ENCODE measurements at regions not wholly inside any gene's neighbourhood (a gene's known extent, or its start where the extent isn't known, plus 50 kb on each side); places are given as distances from the start of the nearest gene placed in this dataset.

DNA sequence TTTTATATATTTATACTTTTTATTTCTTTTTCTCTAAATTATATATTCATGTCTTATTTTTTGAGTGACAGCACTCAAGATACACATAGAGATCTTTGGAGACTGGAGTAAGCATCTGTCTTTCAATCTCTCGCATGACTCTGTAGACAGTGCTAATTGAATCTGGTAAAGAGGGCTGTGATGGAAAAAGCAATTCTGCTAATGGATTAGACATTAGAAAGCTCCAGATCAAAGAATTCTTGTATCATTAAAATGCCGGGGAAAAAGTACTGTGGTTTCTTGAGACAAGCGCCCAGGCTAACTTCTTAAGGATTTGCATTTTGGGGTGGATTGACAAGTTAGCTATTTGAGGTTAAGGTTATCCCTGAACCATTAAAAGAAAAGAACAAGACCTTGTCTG, 383.1 kb upstream of the TNP1 start:
- H3K9ac ChIP-seq (ENCODE audit: low read depth, low read length) = no peak overlapping the region

DNA sequence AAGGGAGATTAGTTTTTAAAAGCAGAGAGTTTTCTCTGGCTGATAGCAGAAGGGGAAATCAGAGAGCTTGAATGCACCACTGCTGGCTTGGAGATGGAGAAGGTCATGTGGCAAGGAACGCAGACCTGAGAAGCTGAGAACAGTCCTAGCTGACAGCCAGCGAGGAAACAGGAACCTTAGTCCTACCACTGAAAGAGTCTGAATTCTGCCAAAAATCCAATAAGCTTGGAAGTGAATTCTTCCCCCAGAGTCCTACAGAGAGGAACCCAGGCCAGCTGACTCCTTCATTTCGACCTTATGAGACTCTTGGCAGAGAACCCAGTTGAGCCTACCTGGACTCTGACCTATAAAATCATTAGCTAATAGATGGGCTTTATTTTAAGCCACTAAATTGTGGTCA, 371.9 kb upstream of the TNP1 start:
- Histone ChIP-seq H3K27me3 (ENCODE audit: control insufficient read depth, insufficient read depth, low read length) (no peaks in the 10 kb centered on the region), H3K4me1 (ENCODE audit: control insufficient read depth, insufficient read depth, low read length) (no peaks in the 10 kb centered on the region), H3K9ac (ENCODE audit: low read depth, low read length) (no peak overlapping the region), H3K4me3 (ENCODE audit: low read length) (no peak overlapping the region), H3K4me2 (ENCODE audit: low read length) (no peak overlapping the region), H3K9me3 (replicated peaks; ENCODE audit: low read length) (no peaks in the 10 kb centered on the region), H3K36me3 (ENCODE audit: insufficient read depth, low read length) (no peaks in the 10 kb centered on the region)

More for the DNA sequence above, 383.1 kb upstream of the TNP1 start:
- Histone ChIP-seq H3K36me3 (ENCODE audit: insufficient read depth, low read length) (no peaks in the 10 kb centered on the region), H3K9me3 (replicated peaks; ENCODE audit: low read length) (no peaks in the 10 kb centered on the region), H3K4me1 (ENCODE audit: control insufficient read depth, insufficient read depth, low read length) (peaks cover 5% of the 10 kb centered on the region), H3K4me3 (ENCODE audit: low read length) (no peak overlapping the region), H3K4me2 (ENCODE audit: low read length) (no peak overlapping the region), H3K27me3 (ENCODE audit: control insufficient read depth, insufficient read depth, low read length) (peaks cover 8% of the 10 kb centered on the region)

DNA sequence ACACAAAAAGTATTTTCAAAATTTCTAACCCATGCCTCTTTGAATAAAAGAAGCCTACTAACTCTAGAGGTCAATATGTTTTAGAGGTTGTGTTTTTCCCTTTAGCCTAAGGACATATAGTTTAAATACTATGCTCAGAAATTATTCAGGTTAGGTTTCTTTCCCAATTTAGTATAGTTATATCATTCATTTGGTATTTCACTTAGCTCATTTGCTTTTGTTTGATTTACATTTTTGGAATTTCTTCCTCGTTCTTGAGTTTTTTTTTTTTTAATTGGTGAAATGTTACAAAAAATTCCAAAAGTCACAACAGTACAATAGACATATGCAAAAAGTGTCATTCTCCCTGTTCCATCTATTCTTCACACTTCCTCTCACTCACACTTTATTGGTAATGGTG, 371.3 kb upstream of the TNP1 start:
- Histone ChIP-seq H3K4me1 (ENCODE audit: control insufficient read depth, insufficient read depth, low read length) (no peaks in the 10 kb centered on the region), H3K9me3 (replicated peaks; ENCODE audit: low read length) (no peaks in the 10 kb centered on the region), H3K4me3 (ENCODE audit: low read length) (no peak overlapping the region), H3K9ac (ENCODE audit: low read depth, low read length) (no peak overlapping the region), H3K27me3 (ENCODE audit: control insufficient read depth, insufficient read depth, low read length) (no peaks in the 10 kb centered on the region), H3K4me2 (ENCODE audit: low read length) (no peak overlapping the region), H3K36me3 (ENCODE audit: insufficient read depth, low read length) (no peaks in the 10 kb centered on the region)

DNA sequence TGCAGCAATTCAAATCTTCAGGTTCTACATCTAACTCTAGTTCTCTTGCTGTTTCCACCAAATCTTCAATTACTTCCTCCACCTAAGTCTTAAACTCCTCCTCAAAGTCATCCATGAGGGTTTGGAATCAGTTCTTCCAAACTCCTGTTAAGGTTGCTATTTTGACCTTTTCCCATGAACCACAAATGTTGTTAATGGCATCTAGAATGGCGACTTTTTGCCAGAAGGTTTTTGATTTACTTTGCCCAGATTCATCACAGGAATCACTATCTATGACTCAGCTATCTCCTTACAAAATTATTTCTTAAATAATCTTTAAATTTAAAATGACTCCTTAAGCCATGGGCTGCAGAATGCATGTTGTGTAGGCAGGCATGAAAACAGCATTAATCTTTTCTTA, 368.9 kb upstream of the TNP1 start:
- no peaks in the 10 kb centered on the region for H3K27me3 ChIP-seq (ENCODE audit: control insufficient read depth, insufficient read depth, low read length)
- H3K4me1 ChIP-seq (ENCODE audit: control insufficient read depth, insufficient read depth, low read length) = peaks cover 2% of the 10 kb centered on the region
- no peaks in the 10 kb centered on the region for H3K36me3 ChIP-seq (ENCODE audit: insufficient read depth, low read length)
- no peak overlapping the region for H3K9ac ChIP-seq (ENCODE audit: low read depth, low read length)
- H3K4me3 ChIP-seq (ENCODE audit: low read length) = no peak overlapping the region
- no peaks in the 10 kb centered on the region for H3K9me3 ChIP-seq (replicated peaks; ENCODE audit: low read length)
- H3K4me2 ChIP-seq (ENCODE audit: low read length) = no peak overlapping the region

DNA sequence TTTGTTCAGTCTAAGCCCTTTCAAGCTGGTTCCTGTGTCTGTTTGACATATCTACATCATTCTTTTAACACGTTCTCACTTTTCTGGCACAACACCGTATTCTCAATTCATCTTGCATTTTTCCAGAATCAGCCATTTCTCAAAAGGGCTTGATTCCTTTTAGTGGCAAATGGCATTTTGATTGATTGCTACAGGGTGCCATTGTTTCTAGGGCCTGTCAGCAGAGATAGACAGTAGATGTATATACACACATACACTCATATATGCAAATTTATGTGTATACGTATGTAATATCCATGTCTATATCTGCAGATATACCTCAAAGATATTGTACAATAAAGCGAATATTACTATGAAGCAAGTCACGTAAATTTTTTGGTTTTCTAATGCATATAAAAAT, 367.9 kb upstream of the TNP1 start:
- no peak overlapping the region for H3K9ac ChIP-seq (ENCODE audit: low read depth, low read length)
- no peaks in the 10 kb centered on the region for H3K27me3 ChIP-seq (ENCODE audit: control insufficient read depth, insufficient read depth, low read length)
- H3K4me2 ChIP-seq (ENCODE audit: low read length) = no peak overlapping the region
- peaks cover 9% of the 10 kb centered on the region for H3K4me1 ChIP-seq (ENCODE audit: control insufficient read depth, insufficient read depth, low read length)
- H3K4me3 ChIP-seq (ENCODE audit: low read length) = no peak overlapping the region
- no peaks in the 10 kb centered on the region for H3K36me3 ChIP-seq (ENCODE audit: insufficient read depth, low read length)
- H3K9me3 ChIP-seq (replicated peaks; ENCODE audit: low read length) = no peaks in the 10 kb centered on the region

DNA sequence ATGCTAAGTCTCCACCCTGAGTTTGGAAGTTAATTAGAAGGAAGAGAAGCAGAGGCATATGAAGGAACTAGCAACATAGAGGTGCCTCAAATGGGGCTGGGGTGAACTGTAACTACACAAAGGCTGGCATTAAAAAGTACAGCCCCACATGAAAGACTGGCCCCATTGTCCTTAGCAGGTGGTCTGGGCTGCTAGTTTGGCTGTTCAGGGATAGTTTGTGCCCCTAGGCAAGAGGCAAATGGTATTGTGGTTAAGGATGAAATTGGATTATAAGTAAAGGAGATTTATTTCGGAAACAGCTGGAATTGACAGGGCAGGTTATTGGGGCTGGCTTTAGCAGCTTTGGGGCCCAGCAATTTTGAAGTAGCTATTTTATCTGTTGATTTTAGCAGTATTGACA, 365.7 kb upstream of the TNP1 start:
- no peaks in the 10 kb centered on the region for H3K36me3 ChIP-seq (ENCODE audit: insufficient read depth, low read length)
- no peaks in the 10 kb centered on the region for H3K9me3 ChIP-seq (replicated peaks; ENCODE audit: low read length)
- H3K4me2 ChIP-seq (ENCODE audit: low read length) = no peak overlapping the region
- no peaks in the 10 kb centered on the region for H3K27me3 ChIP-seq (ENCODE audit: control insufficient read depth, insufficient read depth, low read length)
- peaks cover 16% of the 10 kb centered on the region for H3K4me1 ChIP-seq (ENCODE audit: control insufficient read depth, insufficient read depth, low read length)
- H3K4me3 ChIP-seq (ENCODE audit: low read length) = no peak overlapping the region
- H3K9ac ChIP-seq (ENCODE audit: low read depth, low read length) = no peak overlapping the region

DNA sequence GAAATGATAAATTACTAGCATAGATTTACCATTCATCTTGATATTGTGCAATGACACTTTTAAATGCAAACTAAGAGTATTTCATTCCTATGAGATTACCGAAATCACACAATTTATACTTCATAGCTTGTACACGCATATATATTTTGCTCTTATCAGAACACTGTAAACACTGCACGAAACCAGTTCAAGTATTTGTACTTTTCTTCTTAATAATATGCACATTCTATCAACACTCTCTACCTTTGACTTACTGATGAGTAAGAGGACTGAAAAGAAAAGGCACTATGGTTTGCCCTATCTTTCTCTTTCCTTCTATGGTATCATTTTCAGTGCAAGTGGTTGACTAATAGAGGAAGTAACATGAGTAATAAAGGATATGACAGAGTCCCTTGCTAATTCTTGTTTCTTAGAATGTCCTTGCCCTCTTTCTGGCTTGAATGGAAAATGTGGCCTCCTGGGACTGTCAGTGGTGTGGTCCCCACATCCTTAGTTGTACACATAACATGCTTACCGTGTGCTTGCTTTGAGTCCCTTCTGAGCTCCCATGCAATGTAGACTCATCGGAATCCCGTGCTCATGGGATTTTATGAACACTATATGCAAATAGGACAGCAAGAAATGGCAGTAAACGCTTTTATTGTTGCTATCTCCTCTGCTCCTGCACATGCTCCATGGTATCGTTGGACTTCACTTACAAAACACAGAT, 363.5 kb upstream of the TNP1 start:
- H3K4me2 ChIP-seq (ENCODE audit: low read length) = peak overlapping the region; percentile 27
- no peak overlapping the region for H3K4me3 ChIP-seq (ENCODE audit: low read length)
- no peaks in the 10 kb centered on the region for H3K9me3 ChIP-seq (replicated peaks; ENCODE audit: low read length)
- no peak overlapping the region for H3K9ac ChIP-seq (ENCODE audit: low read depth, low read length)
- no peaks in the 10 kb centered on the region for H3K36me3 ChIP-seq (ENCODE audit: insufficient read depth, low read length)
- H3K4me1 ChIP-seq (ENCODE audit: control insufficient read depth, insufficient read depth, low read length) = peaks cover 16% of the 10 kb centered on the region
- H3K27me3 ChIP-seq (ENCODE audit: control insufficient read depth, insufficient read depth, low read length) = no peaks in the 10 kb centered on the region

DNA sequence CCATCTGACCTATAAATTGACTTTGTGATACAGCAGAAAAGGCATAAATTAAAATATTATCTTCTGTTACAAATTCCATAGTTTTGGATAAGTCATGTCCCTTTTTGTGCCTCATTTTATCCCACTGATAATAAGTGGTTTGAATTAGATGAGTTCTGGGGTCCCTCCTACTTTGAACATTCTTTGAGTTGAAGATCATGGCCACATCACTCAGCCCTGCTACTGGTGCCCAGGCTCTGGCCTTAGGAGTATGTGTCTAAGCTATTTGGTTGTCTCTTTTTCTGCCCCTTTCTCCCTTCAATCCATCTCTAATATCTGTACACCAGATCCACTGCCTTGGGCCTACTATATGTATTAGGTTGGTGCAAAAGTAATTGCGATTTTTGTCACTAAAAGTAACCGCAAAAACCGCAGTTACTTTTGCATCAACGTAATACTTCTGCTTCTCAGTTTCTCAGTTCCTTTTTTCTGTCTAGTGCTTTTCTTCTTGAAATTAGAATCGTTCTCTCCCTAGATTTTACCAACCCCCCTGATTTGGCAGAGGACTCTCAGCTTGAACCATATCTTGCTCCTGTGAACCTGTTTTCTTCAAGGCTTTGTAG, 362.5 kb upstream of the TNP1 start:
- H3K36me3 ChIP-seq (ENCODE audit: insufficient read depth, low read length) = no peaks in the 10 kb centered on the region
- H3K4me3 ChIP-seq (ENCODE audit: low read length) = no peak overlapping the region
- no peak overlapping the region for H3K9ac ChIP-seq (ENCODE audit: low read depth, low read length)
- no peaks in the 10 kb centered on the region for H3K27me3 ChIP-seq (ENCODE audit: control insufficient read depth, insufficient read depth, low read length)
- no peaks in the 10 kb centered on the region for H3K9me3 ChIP-seq (replicated peaks; ENCODE audit: low read length)
- peaks cover 16% of the 10 kb centered on the region for H3K4me1 ChIP-seq (ENCODE audit: control insufficient read depth, insufficient read depth, low read length)
- H3K4me2 ChIP-seq (ENCODE audit: low read length) = no peak overlapping the region

DNA sequence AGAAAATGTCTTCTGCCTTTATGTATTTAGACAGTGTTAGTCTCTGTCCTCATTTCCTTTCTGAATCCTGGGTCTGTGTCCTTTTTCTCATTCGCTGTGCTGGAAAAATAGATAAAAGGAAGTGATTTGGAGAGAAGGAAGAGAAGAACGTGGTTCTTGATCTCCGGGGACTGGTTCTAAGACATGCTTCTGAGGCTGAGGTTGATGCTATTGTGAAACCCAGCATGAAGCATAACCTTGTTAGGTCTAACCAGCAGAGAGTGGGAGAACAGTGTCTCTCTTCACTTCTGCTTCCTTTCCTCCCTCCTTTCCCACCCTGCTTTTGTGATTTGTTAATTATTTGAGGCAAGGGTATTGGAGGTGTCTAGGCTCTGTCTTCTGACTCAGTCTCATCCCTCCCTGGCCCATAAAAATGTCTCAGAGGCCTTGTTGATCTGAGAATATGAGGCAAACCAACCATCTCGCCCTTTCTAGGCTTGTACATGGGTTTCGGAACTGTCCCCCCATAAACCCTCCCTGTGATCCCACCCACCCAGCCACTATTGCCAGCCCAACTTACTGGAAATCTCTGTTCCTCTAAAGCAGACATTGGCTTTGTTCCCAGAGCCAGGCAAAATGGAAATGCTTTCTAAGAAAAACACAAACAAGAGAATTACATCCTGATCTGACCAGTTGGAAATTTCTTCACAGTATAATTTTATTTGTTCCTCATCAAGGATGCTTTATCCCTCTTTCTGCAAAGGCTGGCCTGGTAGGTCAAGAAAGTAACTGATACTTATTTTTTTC, 360.6 kb upstream of the TNP1 start:
- no peaks in the 10 kb centered on the region for H3K27me3 ChIP-seq (ENCODE audit: control insufficient read depth, insufficient read depth, low read length)
- no peaks in the 10 kb centered on the region for H3K9me3 ChIP-seq (replicated peaks; ENCODE audit: low read length)
- no peak overlapping the region for H3K4me3 ChIP-seq (ENCODE audit: low read length)
- no peak overlapping the region for H3K4me2 ChIP-seq (ENCODE audit: low read length)
- no peak overlapping the region for H3K9ac ChIP-seq (ENCODE audit: low read depth, low read length)
- H3K4me1 ChIP-seq (ENCODE audit: control insufficient read depth, insufficient read depth, low read length) = peaks cover 16% of the 10 kb centered on the region
- no peaks in the 10 kb centered on the region for H3K36me3 ChIP-seq (ENCODE audit: insufficient read depth, low read length)

DNA sequence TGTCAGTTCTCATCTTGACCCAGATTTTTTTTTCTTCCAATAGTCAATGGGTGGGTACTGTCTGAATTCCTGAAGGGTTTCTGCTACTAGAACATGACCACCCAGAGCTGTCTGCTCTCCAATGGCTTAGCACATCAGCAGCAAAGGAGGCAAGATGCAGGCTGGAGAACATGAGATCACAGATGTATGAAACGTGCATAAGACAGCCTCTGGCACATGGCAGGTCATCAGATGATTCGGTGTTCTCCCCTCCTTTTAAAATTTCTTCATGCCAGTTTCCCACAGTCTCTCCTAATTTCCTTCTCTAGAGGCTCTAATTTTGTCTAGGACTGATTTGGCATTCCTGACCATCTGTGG, 359.3 kb upstream of the TNP1 start:
- no peaks in the 10 kb centered on the region for H3K9me3 ChIP-seq (replicated peaks; ENCODE audit: low read length)
- no peaks in the 10 kb centered on the region for H3K36me3 ChIP-seq (ENCODE audit: insufficient read depth, low read length)
- H3K4me3 ChIP-seq (ENCODE audit: low read length) = no peak overlapping the region
- H3K4me1 ChIP-seq (ENCODE audit: control insufficient read depth, insufficient read depth, low read length) = peaks cover 16% of the 10 kb centered on the region
- no peak overlapping the region for H3K9ac ChIP-seq (ENCODE audit: low read depth, low read length)
- no peaks in the 10 kb centered on the region for H3K27me3 ChIP-seq (ENCODE audit: control insufficient read depth, insufficient read depth, low read length)
- H3K4me2 ChIP-seq (ENCODE audit: low read length) = no peak overlapping the region

DNA sequence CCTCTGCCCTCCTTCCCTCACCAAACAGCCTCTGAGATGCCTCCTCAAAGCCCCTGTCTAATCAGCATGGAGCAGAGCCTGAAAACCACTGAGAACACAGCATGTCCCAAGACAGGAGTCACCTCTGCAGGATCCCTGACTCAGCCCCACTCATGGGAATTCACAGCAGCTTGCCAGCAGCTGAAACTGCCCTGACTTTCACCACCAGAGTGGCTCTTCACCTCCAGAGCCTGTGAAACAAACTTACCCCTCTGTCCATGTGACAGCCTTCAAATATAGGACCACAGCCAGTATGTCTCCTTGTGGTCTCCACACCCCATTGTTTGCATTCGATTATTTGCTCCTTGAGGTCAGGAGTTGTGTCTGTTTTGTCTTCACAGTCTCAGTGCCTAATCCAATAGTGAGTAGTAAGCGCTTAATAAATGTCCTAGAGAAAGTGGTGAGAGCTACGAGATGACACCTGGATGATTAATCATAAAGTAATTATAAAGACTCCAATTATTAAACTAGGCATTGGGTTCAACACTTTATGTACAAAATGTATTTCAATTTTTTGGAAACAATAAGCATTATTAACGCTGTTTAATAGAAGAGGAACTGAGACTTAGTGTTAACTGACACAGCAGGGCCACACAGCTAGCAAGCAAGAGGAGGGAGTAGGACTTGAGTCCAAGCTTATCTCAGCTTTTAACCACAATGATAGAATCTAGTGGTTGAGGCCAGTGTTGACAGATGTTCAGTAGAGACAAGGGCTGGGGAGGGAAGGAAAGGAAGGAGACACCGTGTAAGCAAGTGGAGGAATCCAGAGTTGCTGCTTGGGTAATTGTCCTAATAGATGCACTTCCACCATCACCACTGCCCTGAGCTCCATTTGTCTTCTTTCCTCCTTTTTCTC, 358.7 kb upstream of the TNP1 start:
- Histone ChIP-seq H3K4me1 (ENCODE audit: control insufficient read depth, insufficient read depth, low read length) (peaks cover 12% of the 10 kb centered on the region), H3K4me3 (ENCODE audit: low read length) (no peak overlapping the region), H3K4me2 (ENCODE audit: low read length) (no peak overlapping the region), H3K9me3 (replicated peaks; ENCODE audit: low read length) (no peaks in the 10 kb centered on the region), H3K27me3 (ENCODE audit: control insufficient read depth, insufficient read depth, low read length) (no peaks in the 10 kb centered on the region), H3K36me3 (ENCODE audit: insufficient read depth, low read length) (no peaks in the 10 kb centered on the region), H3K9ac (ENCODE audit: low read depth, low read length) (no peak overlapping the region)

Measured in skeletal muscle satellite cell (primary cell).